Neuronal stem cell (in vitro differentiated cells): ENCODE measurements at regions not wholly inside any gene's neighbourhood (a gene's known extent, or its start where the extent isn't known, plus 50 kb on each side); places are given as distances from the start of the nearest gene placed in this dataset.

Experiments
- DNase-seq: peaks from one replicate; pipeline ENCODE4 v3.0.0-alpha.2; 2013; ENCODE audit warnings: low spot score
- H2AFZ ChIP-seq: one replicate; pipeline ENCODE4 v1.6.1; 2013; ENCODE audit warnings: mild to moderate bottlenecking, low read length, inconsistent platforms
- H2AK5ac ChIP-seq: 2 replicates; pipeline ENCODE4 v1.6.1; 2013; ENCODE audit warnings: low read depth, mild to moderate bottlenecking, inconsistent platforms, low read length, moderate library complexity, mixed read lengths
- H2BK120ac ChIP-seq: 2 replicates; pipeline ENCODE4 v1.6.1; 2013; ENCODE audit warnings: low read depth, mild to moderate bottlenecking, inconsistent platforms, low read length, moderate library complexity, mixed read lengths
- H2BK12ac ChIP-seq: one replicate; pipeline ENCODE4 v1.6.1; 2013; ENCODE audit warnings: low read length, inconsistent platforms
- H2BK15ac ChIP-seq: 2 replicates; pipeline ENCODE4 v1.6.1; 2013; ENCODE audit warnings: mild to moderate bottlenecking, low read length, inconsistent platforms, mixed read lengths
- H2BK5ac ChIP-seq: one replicate; pipeline ENCODE4 v1.6.1; 2013; ENCODE audit warnings: inconsistent platforms, mild to moderate bottlenecking, low read length, moderate library complexity
- H3K14ac ChIP-seq: one replicate; pipeline ENCODE4 v1.6.1; 2013; ENCODE audit warnings: low read length, inconsistent platforms
- H3K18ac ChIP-seq: 2 replicates; pipeline ENCODE4 v1.6.1; 2013; ENCODE audit warnings: low read length, inconsistent platforms
- H3K23ac ChIP-seq: 2 replicates; pipeline ENCODE4 v1.6.1; 2013; ENCODE audit warnings: low read depth, mild to moderate bottlenecking, mixed read lengths, low read length, inconsistent platforms; ENCODE audit not compliant: poor library complexity
- H3K27ac ChIP-seq: replicated peaks from 3 replicates; pipeline ENCODE4 v1.5.1; 2013; ENCODE audit warnings: low read length, inconsistent platforms
- H3K27me3 ChIP-seq, 3 experiments: 2 replicates each; pipeline ENCODE4 v1.6.1; 2013; ENCODE audit warnings: low read length in 3 of 3, mild to moderate bottlenecking in 2 of 3, inconsistent platforms in 1 of 3, low read depth in 1 of 3, mixed read lengths in 1 of 3, moderate library complexity in 1 of 3; ENCODE audit not compliant: control insufficient read depth in 3 of 3, insufficient read depth in 3 of 3
- H3K36me3 ChIP-seq, 2 donors: replicated peaks in 1 of 2; 2 replicates each; pipeline ENCODE4 v1.6.1; 2013; ENCODE audit warnings: low read length in 2 of 2; ENCODE audit not compliant: control insufficient read depth in 2 of 2, insufficient read depth in 2 of 2
- H3K4ac ChIP-seq: 2 replicates; pipeline ENCODE4 v1.6.1; 2013; ENCODE audit warnings: inconsistent platforms, mild to moderate bottlenecking, low read length, moderate library complexity
- H3K4me1 ChIP-seq, 2 donors: 1 replicate in 1 of 2; 2 replicates in 1 of 2; pipeline ENCODE4 v1.6.1; 2013; ENCODE audit warnings: low read length in 2 of 2, low read depth in 1 of 2; ENCODE audit not compliant: control insufficient read depth in 2 of 2, insufficient read depth in 1 of 2
- H3K4me2 ChIP-seq: one replicate; pipeline ENCODE4 v1.6.1; 2013; ENCODE audit warnings: mild to moderate bottlenecking, low read length, inconsistent platforms; ENCODE audit not compliant: insufficient read depth, poor library complexity, severe bottlenecking
- H3K4me3 ChIP-seq, 2 donors: 2 replicates each; pipeline ENCODE4 v1.5.1; 2013; ENCODE audit warnings: low read length in 2 of 2, mild to moderate bottlenecking in 2 of 2, inconsistent platforms in 1 of 2, moderate library complexity in 1 of 2
- H3K79me1 ChIP-seq: one replicate; pipeline ENCODE4 v1.6.1; 2013; ENCODE audit warnings: low read depth, mild to moderate bottlenecking, inconsistent platforms, low read length, moderate library complexity
- H3K9ac ChIP-seq: one replicate; pipeline ENCODE4 v1.6.1; 2013; ENCODE audit warnings: mild to moderate bottlenecking, low read depth, low read length, inconsistent platforms; ENCODE audit not compliant: poor library complexity
- H3K9me3 ChIP-seq, 2 donors: replicated peaks in 1 of 2; 2 replicates each; pipeline versions ENCODE3 to v1.6.1; 2013; ENCODE audit warnings: low read length in 2 of 2, mild to moderate bottlenecking in 2 of 2, inconsistent platforms in 1 of 2, low read depth in 1 of 2, mixed read lengths in 1 of 2, moderate library complexity in 1 of 2; ENCODE audit not compliant: control insufficient read depth in 2 of 2, insufficient read depth in 1 of 2
- H4K8ac ChIP-seq: one replicate; pipeline ENCODE4 v1.6.1; 2013; ENCODE audit warnings: low read depth, mild to moderate bottlenecking, inconsistent platforms, low read length, moderate library complexity
- H4K91ac ChIP-seq: one replicate; pipeline ENCODE4 v1.6.1; 2013; ENCODE audit warnings: low read length, low read depth, mild to moderate bottlenecking, inconsistent platforms; ENCODE audit not compliant: poor library complexity
- WGBS, 2 donors: extraction: QIAGEN DNeasy Blood & Tissue Kit; methylation state at CpG; one replicate each; pipeline ENCODE4 v1.1.7; 2013; ENCODE audit warnings: missing lambda C conversion rate in 2 of 2, mixed read lengths in 1 of 2; ENCODE audit not compliant: insufficient read length in 2 of 2, insufficient replicate concordance in 1 of 2; ENCODE audit errors: extremely low coverage in 2 of 2; 5-methylcytosine and 5-hydroxymethylcytosine counted together

GRCh38 chr17:14446825-14447224 is 145.9 kb downstream of the HS3ST3B1 start:
- Histone ChIP-seq H2BK15ac (no peak overlapping the region), H3K14ac (no peak overlapping the region), H3K4ac (no peak overlapping the region), H2AFZ (no peak overlapping the region), H3K18ac (no peak overlapping the region), H3K27ac (no peak overlapping the region), H2AK5ac (no peak overlapping the region), H3K4me2 (no peak overlapping the region), H3K79me1 (no peaks in the 10 kb centered on the region), H3K4me1 (peaks cover 0 to 2% of the 10 kb centered on the region in 2 donors), H3K9me3 (peaks cover 0 to 4% of the 10 kb centered on the region in 2 donors), H3K4me3 (no peak overlapping the region), H3K27me3 (no peaks in the 10 kb centered on the region), H4K91ac (no peak overlapping the region), H4K8ac (no peak overlapping the region), H3K9ac (no peak overlapping the region), H3K36me3 (no peaks in the 10 kb centered on the region), H2BK12ac (no peak overlapping the region), H2BK5ac (no peak overlapping the region), H3K23ac (no peak overlapping the region), H2BK120ac (no peak overlapping the region)
- no peak for DNase-seq
- WGBS, 2 donors: no CpG with 5 or more reads among the region's 2 CpGs

DNA sequence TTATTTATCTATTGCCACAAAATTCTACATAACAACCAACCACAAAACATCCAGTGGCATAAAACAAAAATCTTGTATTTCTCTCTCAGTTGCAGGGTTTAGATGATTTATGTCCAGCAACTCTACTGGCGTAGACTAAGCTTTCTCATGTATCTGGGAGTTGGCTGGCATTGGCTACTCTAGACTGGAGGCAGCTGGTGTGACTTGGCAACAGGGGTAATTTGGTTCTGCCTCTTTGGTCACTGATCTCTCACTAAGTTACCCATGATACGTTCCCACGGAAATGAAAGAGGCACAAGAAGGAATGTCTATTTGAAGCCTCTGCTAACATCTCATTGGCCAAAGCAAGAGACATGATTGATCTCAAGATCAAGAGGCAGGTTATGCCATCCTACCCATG is 144.0 kb downstream of the HS3ST3B1 start:
- no CpG with 5 or more reads among the region's 3 CpGs for WGBS, 2 donors
- H2BK5ac ChIP-seq: no peak overlapping the region
- H2BK15ac ChIP-seq: no peak overlapping the region
- no peak for DNase-seq
- no peaks in the 10 kb centered on the region for H3K79me1 ChIP-seq
- no peak overlapping the region for H3K4me3 ChIP-seq
- H3K14ac ChIP-seq: no peak overlapping the region
- no peak overlapping the region for H3K9ac ChIP-seq
- H2BK12ac ChIP-seq: no peak overlapping the region
- H3K4me2 ChIP-seq: no peak overlapping the region
- no peaks in the 10 kb centered on the region for H3K36me3 ChIP-seq
- no peaks in the 10 kb centered on the region for H3K27me3 ChIP-seq
- no peak overlapping the region for H4K91ac ChIP-seq
- no peak overlapping the region for H2BK120ac ChIP-seq
- H3K27ac ChIP-seq: no peak overlapping the region
- H4K8ac ChIP-seq: no peak overlapping the region
- no peak overlapping the region for H3K23ac ChIP-seq
- no peak overlapping the region for H2AK5ac ChIP-seq
- H3K9me3 ChIP-seq: no peaks in the 10 kb centered on the region
- H3K4me1 ChIP-seq: peaks cover 0 to 2% of the 10 kb centered on the region in 2 donors
- H3K4ac ChIP-seq: no peak overlapping the region
- H2AFZ ChIP-seq: no peak overlapping the region
- H3K18ac ChIP-seq: no peak overlapping the region

DNA sequence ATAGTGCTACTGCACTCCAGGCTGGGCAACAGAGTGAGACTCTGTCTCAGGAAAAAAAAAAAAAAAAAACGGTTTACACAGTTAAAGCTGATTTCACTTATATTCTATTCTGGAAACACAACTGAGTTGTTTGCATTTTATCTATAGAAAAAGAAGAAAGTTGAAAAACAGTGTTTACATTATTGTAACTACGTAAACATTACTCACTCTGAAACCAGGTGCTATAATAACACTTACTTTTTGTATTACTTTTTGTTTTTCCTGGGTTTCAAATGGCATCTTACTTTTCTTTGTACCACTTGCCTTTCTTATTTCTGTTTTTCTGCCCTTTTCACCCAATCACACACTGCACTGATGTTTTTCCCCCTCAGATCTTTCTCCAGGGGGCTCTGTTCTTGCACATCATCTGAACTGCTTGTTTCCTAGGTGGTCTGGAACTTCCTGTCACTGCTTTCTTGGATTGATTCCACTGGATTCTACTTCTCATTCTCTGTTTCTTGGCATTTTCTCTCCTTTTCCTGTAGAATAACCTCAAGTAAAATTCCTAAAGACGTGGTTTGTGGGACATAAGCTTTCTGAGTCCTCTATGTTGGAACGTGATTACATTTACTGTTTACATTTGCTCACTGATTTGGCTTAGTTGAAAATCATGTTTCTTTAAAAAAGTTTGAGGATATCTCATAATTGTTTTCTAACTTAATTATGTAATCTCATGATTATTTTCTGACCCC is 142.1 kb downstream of the HS3ST3B1 start:
- Histone ChIP-seq H3K27ac (no peak overlapping the region), H3K9ac (no peak overlapping the region), H3K4me1 (peaks cover 2% of the 10 kb centered on the region in 2 donors), H2BK120ac (no peak overlapping the region), H3K79me1 (no peaks in the 10 kb centered on the region), H3K4me2 (no peak overlapping the region), H3K18ac (no peak overlapping the region), H2BK5ac (no peak overlapping the region), H3K4me3 (no peak overlapping the region), H3K27me3 (no peaks in the 10 kb centered on the region), H4K8ac (no peak overlapping the region), H2AFZ (peak overlapping the region; percentile 54), H4K91ac (no peak overlapping the region), H2BK15ac (no peak overlapping the region), H2AK5ac (no peak overlapping the region), H3K14ac (no peak overlapping the region), H3K9me3 (no peaks in the 10 kb centered on the region), H3K36me3 (no peaks in the 10 kb centered on the region), H3K23ac (no peak overlapping the region), H2BK12ac (no peak overlapping the region), H3K4ac (no peak overlapping the region)
- WGBS, 2 donors: no CpG with 5 or more reads among the region's 4 CpGs
- DNase-seq: no peak

- H3K4me3 ChIP-seq: no peak overlapping the region
- no peak overlapping the region for H3K27ac ChIP-seq
- no peak overlapping the region for H3K4me2 ChIP-seq
- H3K27me3 ChIP-seq: no peaks in the 10 kb centered on the region
- no peak overlapping the region for H4K8ac ChIP-seq
- H2BK12ac ChIP-seq: no peak overlapping the region
- no peak overlapping the region for H3K14ac ChIP-seq
- H3K79me1 ChIP-seq: no peaks in the 10 kb centered on the region
- peaks cover 0 to 4% of the 10 kb centered on the region in 2 donors for H3K9me3 ChIP-seq
- H2BK5ac ChIP-seq: no peak overlapping the region
- H2BK120ac ChIP-seq: no peak overlapping the region
- no peak overlapping the region for H2AK5ac ChIP-seq
- H3K4me1 ChIP-seq: peaks cover 0 to 2% of the 10 kb centered on the region in 2 donors
- no peak overlapping the region for H3K23ac ChIP-seq
- H3K9ac ChIP-seq: no peak overlapping the region
- no peak overlapping the region for H2BK15ac ChIP-seq
- peak overlapping the region; percentile 50 for H2AFZ ChIP-seq
- H3K18ac ChIP-seq: no peak overlapping the region
- WGBS, 2 donors: 100% methylated on average over 1 of the region's 4 CpGs
- no peak overlapping the region for H3K4ac ChIP-seq
- no peak for DNase-seq
- H3K36me3 ChIP-seq: no peaks in the 10 kb centered on the region
- H4K91ac ChIP-seq: no peak overlapping the region
These were observed 136.3 kb downstream of the HS3ST3B1 start for GRCh38 chr17:14437176-14437575.
